Stimulated activated CD4-positive, alpha-beta T cell treated with anti-CD3 and anti-CD28 coated beads, TNF-alpha, amount 100 ng/mL, for 24 hours (primary cell): ENCODE measurements at regions not wholly inside any gene's neighbourhood (a gene's known extent, or its start where the extent isn't known, plus 50 kb on each side); places are given as distances from the start of the nearest gene placed in this dataset.

Experiments used
- DNase-seq, 3 experiments: peaks; one replicate each; pipeline ENCODE4 v3.0.0-alpha.2; 2020; ENCODE audit warnings: low read depth in 3 of 3

- DNase-seq, result no peak
Observed at GRCh38 chrX:4253092-4253491, 539.6 kb upstream of the PRKX start.

GRCh38 chrX:4249401-4249800 is 536.0 kb upstream of the PRKX start:
- no peak for DNase-seq

GRCh38 chrX:4243759-4244158 is 530.3 kb upstream of the PRKX start:
- DNase-seq, result no peak

DNA sequence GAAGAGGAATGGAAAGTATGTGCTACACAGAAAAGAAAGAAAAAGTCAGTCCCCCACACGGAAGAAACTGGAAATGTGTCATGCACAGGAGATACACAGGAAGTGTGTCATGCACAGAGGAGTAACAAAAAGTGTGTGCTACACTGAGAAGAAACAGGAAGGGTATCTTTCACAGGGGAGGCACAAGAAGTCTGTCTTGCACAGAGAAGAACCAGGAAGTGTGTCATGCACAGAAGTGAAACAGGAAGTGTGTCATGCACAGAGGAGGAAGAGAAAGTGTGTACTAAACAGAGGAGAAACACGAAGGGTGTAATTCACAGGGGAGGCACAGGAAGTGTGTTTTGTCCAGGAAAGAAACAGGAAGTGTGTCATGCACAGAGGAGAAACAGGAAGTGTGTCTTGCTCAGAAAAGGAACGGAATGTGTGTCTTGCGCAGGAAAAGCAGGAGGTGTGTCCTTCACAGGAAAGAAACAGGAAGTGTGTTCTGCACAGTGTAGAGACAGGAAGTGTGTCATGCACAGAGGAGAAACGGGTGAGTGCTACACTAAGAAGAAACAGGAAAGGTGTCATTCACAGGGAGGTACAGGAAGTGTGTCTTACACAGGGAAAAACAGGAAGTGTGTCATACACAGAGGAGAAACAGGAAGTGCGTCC is 527.2 kb upstream of the PRKX start:
- DNase-seq, result no peak

GRCh38 chrX:4239650-4240540 is 526.4 kb upstream of the PRKX start:
- no peak for DNase-seq

DNA sequence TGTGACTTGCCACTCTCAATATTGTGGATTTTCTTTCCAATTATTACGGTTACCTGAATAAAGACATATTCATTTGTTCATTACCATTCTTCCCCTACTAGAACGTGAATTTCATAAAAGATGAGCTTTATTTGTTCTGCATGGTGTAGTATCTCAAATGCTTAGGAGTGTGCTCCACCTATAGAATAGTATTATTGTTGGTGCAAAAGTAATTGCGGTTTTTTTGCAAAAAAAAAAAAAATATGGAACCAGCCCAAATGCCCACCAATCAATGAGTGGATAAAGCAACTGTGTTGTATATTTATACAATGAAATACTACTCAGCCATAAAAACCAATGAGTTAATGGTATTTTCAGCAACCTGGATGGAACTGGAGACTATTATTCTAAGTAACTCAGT is 525.5 kb upstream of the PRKX start:
- no peak for DNase-seq

- no peak for DNase-seq
Observed at GRCh38 chrX:4225086-4225485, 511.6 kb upstream of the PRKX start.

DNA sequence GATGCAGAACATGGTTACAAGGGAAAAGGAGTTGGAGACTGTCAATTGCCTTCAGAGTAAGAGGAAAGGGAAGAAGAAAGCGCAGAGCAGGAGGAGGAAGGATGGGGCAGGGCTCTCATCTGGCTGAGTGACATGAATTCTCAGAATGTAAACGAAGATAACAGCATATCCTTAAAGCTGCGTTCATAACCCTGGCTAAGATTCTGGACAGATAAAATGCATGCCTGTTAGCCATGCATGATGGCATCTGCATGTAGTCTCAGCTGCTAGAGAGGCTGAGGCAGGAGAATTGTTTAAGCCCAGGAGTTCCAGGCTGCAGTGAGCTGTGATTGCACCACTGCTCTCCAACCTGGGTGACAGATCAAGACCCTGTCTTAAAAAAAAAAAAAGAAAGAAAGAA is 493.5 kb upstream of the PRKX start:
- DNase-seq, result no peak

GRCh38 chrX:4197971-4198370 is 484.5 kb upstream of the PRKX start:
- DNase-seq, result no peak

GRCh38 chrX:4193500-4194155 is 480.2 kb upstream of the PRKX start:
- no peak for DNase-seq

GRCh38 chrX:4186331-4186730 is 472.9 kb upstream of the PRKX start:
- no peak for DNase-seq

DNA sequence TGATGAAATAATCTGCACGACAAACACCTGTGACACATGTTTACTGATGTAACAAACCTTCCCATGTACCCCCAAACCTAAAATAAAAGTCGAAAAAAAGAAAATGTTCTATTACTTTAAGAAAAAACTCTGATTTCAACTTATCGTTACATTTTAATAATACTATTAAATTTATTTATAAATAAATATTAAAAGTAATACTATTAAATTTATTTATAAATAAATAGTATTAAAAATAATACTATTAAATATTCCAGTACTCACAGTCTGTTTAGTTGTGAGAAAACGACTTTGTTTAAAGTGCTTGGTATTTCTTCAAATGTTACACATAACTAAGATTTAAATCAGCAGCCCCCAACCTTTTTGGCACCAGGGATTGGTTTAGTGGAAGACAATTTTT is 471.6 kb upstream of the PRKX start:
- DNase-seq, result no peak

DNA sequence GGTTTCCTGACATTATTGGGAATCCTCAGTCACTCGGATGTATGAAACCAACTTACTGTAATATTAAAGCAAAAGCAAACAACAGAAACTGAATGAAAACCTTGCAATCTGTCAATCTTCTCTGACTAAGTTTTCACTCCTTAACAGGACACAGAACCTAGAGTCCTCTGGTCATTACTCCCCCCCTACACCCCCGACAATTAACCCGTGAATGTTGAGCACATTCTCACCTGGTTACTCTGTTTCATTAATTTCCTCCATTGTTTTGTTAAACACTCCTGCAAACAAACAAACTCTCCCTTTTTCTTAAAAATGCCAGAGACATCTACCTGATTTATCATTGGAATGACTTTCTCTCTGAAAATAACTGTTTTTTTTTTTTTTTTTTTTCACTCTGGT is 469.0 kb upstream of the PRKX start:
- no peak for DNase-seq

DNA sequence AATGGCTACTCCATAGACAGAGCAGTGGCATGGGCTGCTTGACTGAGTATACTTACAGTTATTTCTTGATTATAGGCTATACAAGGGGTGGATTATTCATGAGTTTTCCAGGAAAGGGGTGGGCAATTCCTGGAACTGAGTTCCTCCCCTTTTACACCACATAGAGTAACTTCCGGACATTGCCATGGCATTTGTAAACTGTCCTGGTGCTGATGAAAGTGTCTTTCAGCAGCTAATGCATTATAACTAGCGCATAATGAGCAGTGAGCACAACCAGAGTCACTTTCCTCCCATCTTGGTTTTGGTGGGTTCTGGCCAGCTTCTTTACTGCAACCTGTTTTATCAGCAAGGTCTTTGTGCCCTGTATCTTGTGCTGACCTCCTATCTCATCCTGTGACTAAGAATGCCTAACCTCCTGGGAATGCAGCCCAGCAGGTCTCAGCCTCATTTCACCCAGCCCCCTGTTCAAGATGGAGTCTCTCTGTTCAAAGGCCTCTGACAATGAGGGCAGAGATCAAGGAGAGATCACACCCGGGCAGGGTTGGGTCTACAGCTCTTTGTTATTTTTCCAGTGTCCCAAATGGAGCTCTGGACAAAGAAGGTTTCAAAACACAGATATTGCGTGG is 468.4 kb upstream of the PRKX start:
- no peak for DNase-seq

- no peak for DNase-seq
Observed at GRCh38 chrX:4179031-4179430, 465.6 kb upstream of the PRKX start.

DNA sequence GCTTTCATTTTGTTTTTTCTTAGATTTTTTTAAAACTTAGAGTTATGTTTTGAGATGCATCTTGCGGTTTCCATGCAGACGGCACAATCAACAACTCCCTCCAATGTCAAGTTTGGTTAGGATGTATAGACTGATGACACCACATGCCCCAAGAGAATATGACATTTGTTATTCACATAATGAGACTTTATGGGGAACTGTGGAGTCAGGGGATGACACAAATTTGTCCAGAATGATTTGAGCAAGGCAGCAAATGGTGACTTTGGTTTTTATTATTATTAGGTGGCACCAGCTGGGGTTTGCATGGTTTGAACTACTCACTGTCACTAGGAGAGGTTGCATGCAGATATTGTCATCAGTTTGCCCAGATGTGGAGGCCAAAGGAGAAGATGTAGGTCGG is 461.8 kb upstream of the PRKX start:
- DNase-seq, result no peak

DNA sequence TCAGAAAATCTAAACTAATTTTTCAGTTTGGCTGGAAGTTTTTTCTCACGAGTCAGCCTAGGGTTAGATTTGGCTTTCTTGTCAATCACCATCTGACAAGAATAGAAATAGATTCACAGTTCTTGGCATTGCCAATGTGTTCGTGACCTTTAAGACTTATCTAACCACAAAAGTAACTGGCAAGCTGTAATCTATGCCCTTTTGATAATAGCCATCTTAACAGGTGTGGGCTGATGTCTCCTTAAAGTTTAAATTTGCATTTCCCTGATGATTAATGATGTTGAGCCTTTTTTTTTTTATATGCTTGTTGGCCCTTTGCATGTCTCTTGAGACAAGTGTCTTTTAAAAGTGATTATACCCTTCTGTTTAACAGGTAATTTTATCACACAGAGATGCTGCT is 460.3 kb upstream of the PRKX start:
- DNase-seq, result no peak

- no peak for DNase-seq
Observed at GRCh38 chrX:4151798-4152197, 438.3 kb upstream of the PRKX start.

DNA sequence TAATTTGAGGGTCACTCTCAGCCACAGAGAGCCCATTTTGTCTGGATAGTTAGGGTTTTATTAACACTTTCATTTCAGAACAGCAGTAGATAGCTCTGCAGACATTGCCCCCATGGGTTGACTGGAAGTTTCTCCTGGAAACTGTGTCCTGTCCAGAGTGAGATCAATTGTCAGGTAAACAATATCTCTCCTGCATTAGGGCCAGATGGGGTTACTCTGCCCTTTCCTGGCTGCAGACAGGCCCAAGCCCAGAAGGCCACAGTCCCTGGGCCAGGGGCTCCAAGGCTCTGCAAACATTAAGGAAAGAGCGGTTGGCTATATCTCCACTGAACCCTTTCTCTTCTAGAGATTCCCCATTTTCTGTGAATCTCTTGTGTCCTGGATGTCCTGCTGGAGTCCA is 436.8 kb upstream of the PRKX start:
- no peak for DNase-seq

DNA sequence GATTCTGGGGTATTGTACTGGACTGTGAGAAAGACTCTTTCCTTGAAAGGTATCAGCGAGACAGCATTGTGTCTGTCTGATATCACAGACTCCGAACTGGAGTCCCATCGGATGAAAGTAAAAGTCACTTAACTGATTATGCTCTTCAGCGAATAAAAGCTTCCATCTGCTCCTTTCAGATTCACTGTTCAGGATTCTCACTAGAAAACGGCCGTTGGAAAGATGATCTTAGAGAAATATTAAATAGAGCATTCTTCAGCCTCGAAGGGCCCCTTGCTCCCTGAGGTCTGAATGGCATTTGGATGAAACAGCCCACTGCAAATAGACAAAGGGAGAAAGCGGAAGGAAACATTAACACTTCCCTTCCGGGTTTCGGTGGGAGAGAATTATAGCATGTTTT is 416.2 kb upstream of the PRKX start:
- no peak for DNase-seq

- no peak for DNase-seq
Observed at GRCh38 chrX:4118666-4119530, 405.4 kb upstream of the PRKX start.

DNA sequence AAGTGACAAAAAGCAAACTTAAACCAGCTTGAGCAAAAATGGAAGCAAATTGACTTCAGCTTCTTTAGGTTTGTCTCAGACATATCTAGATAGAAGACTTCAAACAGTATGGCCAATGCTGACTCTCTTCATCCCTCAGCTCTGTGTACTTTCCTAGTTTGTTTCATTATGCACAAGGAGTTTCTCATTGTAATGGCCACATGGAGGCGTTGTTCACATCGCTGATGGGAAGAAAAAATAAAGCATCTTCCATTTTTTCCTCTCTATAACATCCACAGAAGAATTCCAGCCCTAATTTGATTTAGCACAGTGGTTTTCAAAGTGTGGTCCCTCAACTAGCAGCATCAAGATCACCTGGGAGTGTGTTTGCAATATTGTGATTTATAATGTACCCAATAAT is 397.5 kb upstream of the PRKX start:
- DNase-seq, result no peak
